Chondrocyte (in vitro differentiated cells): ENCODE measurements at regions not wholly inside any gene's neighbourhood (a gene's known extent, or its start where the extent isn't known, plus 50 kb on each side); places are given as distances from the start of the nearest gene placed in this dataset.

Source experiments
- DNase-seq: peaks from one replicate; pipeline ENCODE4 v3.0.0; 2021; ENCODE audit warnings: mixed read lengths, low spot score
- H3K27ac Mint-ChIP-seq: one replicate; pipeline ENCODE4 v1.8.0; 2021; ENCODE audit warnings: mild to moderate bottlenecking, moderate library complexity, mixed read lengths; ENCODE audit not compliant: unreplicated experiment
- H3K27me3 Mint-ChIP-seq: 2 replicates; pipeline ENCODE4 v1.8.0; 2021; ENCODE audit warnings: low read depth, mixed read lengths
- H3K36me3 Mint-ChIP-seq: 2 replicates; pipeline ENCODE4 v1.8.0; 2021; ENCODE audit warnings: low read depth, mixed read lengths
- H3K4me1 Mint-ChIP-seq: 2 replicates; pipeline ENCODE4 v1.8.0; 2021; ENCODE audit warnings: low read depth, mild to moderate bottlenecking, mixed read lengths
- H3K4me3 Mint-ChIP-seq: one replicate; pipeline ENCODE4 v1.8.0; 2021; ENCODE audit warnings: mild to moderate bottlenecking, moderate library complexity, mixed read lengths; ENCODE audit not compliant: unreplicated experiment
- H3K9me3 Mint-ChIP-seq: 2 replicates; pipeline ENCODE4 v1.8.0; 2021; ENCODE audit warnings: low read depth, mixed read lengths
- TF ChIP-seq, protein P1 (sequence below): fragments of 200-600 bp; sonication (generic); IDR thresholded peaks from 2 replicates; pipeline ENCODE4 v1.5.0; 2021; ENCODE audit warnings: antibody characterized with exemption, mild to moderate bottlenecking, moderate library complexity

DNA sequence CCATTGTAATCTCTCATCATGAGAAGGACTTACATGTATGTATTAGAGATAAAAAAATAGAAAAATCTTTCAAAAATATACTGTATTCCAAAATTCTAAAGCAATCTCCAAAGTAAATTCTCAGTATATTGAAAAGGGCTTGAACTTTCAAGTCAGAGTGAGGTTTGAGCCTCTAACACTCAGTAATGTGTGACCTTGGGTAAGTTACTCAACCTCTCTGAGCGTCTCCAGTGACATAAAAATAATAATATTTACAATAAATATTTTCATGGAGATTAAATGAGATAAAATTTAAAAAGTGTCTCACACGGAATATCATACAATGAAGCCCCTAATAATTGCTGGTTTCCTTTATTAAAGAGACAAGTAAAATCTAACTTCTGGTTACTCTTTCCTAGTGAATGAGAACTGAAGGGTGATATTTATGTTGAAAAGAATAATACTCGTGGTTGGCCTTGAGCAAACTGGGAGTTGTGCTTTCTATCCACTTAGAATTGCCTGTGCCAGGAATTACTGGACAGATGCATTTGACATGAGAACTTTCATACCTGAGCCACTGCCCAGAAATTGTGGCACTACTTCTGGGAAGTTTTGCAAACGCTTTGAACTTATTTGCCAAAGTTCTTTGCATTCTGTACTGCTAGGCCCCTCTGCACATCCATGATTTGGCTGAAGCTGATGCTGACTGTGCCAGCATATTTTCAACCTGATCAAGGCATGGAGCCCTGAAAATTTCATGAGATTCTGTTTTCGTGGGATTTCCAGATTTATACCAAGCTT is 933.7 kb downstream of the GALC start:
- no peaks in the 10 kb centered on the region for H3K4me1 Mint-ChIP-seq
- H3K27ac Mint-ChIP-seq = no peak overlapping the region
- H3K4me3 Mint-ChIP-seq = no peak overlapping the region
- DNase-seq = no peak
- TF ChIP-seq, protein P1, sequence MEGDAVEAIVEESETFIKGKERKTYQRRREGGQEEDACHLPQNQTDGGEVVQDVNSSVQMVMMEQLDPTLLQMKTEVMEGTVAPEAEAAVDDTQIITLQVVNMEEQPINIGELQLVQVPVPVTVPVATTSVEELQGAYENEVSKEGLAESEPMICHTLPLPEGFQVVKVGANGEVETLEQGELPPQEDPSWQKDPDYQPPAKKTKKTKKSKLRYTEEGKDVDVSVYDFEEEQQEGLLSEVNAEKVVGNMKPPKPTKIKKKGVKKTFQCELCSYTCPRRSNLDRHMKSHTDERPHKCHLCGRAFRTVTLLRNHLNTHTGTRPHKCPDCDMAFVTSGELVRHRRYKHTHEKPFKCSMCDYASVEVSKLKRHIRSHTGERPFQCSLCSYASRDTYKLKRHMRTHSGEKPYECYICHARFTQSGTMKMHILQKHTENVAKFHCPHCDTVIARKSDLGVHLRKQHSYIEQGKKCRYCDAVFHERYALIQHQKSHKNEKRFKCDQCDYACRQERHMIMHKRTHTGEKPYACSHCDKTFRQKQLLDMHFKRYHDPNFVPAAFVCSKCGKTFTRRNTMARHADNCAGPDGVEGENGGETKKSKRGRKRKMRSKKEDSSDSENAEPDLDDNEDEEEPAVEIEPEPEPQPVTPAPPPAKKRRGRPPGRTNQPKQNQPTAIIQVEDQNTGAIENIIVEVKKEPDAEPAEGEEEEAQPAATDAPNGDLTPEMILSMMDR = no peak
- peaks cover 2% of the 10 kb centered on the region for H3K9me3 Mint-ChIP-seq
- no peaks in the 10 kb centered on the region for H3K36me3 Mint-ChIP-seq
- H3K27me3 Mint-ChIP-seq = peaks cover 1% of the 10 kb centered on the region

DNA sequence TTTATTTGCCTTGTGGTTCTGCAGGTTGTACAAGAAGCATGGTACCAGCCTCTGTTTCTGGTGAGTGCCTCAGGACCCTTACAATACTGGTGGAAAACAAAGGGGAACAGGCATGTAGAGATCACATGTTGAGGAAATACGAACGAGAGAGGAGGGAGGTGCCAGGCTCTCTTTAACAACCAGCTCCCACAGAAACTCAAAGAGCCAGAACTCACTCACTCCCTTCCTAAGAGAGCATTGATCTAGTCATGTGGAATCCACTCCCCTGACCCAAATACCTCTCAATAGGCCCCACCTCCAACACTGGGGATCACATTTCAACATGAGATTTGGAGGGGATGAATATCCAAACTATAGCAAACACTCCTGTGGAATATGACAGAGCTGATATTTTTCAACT is 938.0 kb downstream of the GALC start:
- Mint-ChIP-seq H3K4me3 (no peak overlapping the region), H3K9me3 (peaks cover 2% of the 10 kb centered on the region), H3K27me3 (no peaks in the 10 kb centered on the region), H3K27ac (no peak overlapping the region), H3K36me3 (no peaks in the 10 kb centered on the region), H3K4me1 (no peaks in the 10 kb centered on the region)
- no peak for DNase-seq
- TF ChIP-seq, protein P1 = no peak

DNA sequence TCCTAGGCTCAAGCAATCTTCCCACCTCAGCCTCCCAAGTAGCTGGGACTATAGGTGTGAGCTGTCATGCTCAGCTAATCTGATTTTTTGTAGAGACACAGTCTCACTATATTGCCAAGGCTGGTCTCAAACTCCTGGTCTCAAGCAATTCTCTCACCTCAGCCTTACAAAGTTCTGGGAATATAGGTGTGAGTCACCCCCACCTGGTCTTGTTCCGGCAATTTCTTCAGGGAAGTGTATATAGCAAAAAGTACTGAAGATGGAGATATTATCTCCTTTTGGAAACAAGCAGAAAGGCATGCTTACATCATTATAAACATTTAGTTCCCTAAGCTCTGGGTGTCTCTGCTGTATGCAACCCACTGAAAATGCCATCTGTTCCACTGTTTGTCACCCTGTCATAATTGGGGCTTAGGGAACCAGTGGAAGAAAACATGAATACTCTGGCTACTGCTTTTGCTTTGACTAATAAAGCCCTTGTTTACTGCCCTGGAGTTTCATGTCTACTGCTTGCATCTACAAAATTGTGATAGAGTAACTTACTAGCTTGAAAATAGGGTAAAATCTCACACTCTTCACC is 940.2 kb downstream of the GALC start:
- Mint-ChIP-seq H3K4me3 (no peak overlapping the region), H3K27ac (no peak overlapping the region), H3K4me1 (no peaks in the 10 kb centered on the region), H3K9me3 (peaks cover 2% of the 10 kb centered on the region), H3K27me3 (no peaks in the 10 kb centered on the region), H3K36me3 (no peaks in the 10 kb centered on the region)
- no peak for DNase-seq
- TF ChIP-seq, protein P1 = no peak

DNA sequence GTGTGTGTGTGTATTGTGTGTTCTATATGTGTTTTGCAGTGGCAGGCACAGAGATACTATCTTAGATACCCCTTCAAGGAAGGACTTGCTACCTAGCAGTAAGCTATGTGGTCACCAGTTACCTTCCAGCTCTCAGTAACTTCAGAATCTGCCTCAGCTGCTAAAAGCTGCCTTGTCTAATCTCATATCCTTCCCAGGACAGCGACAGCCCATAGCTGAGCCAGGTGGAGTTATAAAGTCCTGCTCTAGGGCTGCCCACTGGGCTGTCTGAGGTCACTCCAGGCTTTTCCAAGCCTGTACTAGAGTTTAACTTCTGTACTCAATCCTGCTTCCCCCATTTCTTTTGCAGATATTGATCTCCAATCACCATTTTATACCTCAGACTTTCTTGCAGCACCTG is 942.6 kb downstream of the GALC start:
- Mint-ChIP-seq H3K27ac (no peak overlapping the region), H3K36me3 (no peaks in the 10 kb centered on the region), H3K4me3 (no peak overlapping the region), H3K27me3 (peaks cover 2% of the 10 kb centered on the region), H3K4me1 (no peaks in the 10 kb centered on the region), H3K9me3 (peaks cover 2% of the 10 kb centered on the region)
- no peak for DNase-seq
- TF ChIP-seq, protein P1 = no peak

DNA sequence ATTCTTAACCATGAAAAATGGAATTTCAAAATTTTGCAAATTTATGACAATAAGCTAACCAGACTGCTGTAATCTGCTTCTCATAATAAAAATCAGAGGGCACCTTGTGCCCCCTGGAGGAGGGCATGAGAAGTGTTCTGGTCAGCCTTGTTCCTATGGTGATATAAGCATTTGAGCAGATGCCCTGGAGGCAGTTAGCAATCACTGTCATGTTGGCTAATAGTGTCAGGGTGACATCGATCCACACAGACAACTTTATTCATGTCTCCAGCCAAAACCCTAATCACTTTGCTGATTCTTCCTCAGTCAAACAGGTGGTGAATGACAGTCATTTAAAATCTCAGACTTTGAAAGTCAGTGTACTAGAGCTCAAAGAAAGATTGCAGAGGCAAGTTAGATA is 943.0 kb downstream of the GALC start:
- Mint-ChIP-seq H3K9me3 (peaks cover 2% of the 10 kb centered on the region), H3K4me3 (no peak overlapping the region), H3K36me3 (no peaks in the 10 kb centered on the region), H3K4me1 (no peaks in the 10 kb centered on the region), H3K27ac (no peak overlapping the region), H3K27me3 (peaks cover 2% of the 10 kb centered on the region)
- TF ChIP-seq, protein P1 = peak; percentile 66
- DNase-seq = no peak
